Ovary (tissue), 7 donors: ENCODE measurements at regions not wholly inside any gene's neighbourhood (a gene's known extent, or its start where the extent isn't known, plus 50 kb on each side); places are given as distances from the start of the nearest gene placed in this dataset.

Source experiments
- DNase-seq, 5 donors: peaks; one replicate each; pipeline ENCODE4 v3.0.0-alpha.2; 2019 to 2020
- H3K27ac ChIP-seq, 2 donors: fragments of 200-600 bp; one replicate each; pipeline versions ENCODE4 v1.5.1 to v1.8.0; 2019 to 2022
- H3K27me3 ChIP-seq: fragments of 200-600 bp; one replicate; pipeline ENCODE4 v1.8.0; 2022
- H3K36me3 ChIP-seq: fragments of 200-600 bp; sonication (generic); one replicate; pipeline ENCODE4 v1.5.1; 2019
- H3K4me1 ChIP-seq: one replicate; pipeline ENCODE4 v1.8.1; 2013; ENCODE audit warnings: mild to moderate bottlenecking, moderate library complexity; ENCODE audit not compliant: insufficient read depth
- H3K4me3 ChIP-seq: fragments of 200-600 bp; sonication (generic); one replicate; pipeline ENCODE4 v1.5.1; 2017
- H3K9me3 ChIP-seq, 2 donors: fragments of 200-600 bp in 1 of 2; sonication (generic) in 1 of 2; one replicate each; pipeline versions ENCODE4 v1.5.1 to v1.8.1; 2013 to 2019; ENCODE audit warnings: mild to moderate bottlenecking in 1 of 2, moderate library complexity in 1 of 2
- EP300 ChIP-seq: sonication (generic); formaldehyde crosslinking; IDR thresholded peaks from one replicate; pipeline ENCODE4 v1.6.1; 2017; ENCODE audit warnings: antibody characterized with exemption
- POLR2A ChIP-seq: fragments of 450-650 bp; IDR thresholded peaks from one replicate; pipeline ENCODE4 v1.6.1; 2017; ENCODE audit warnings: antibody characterized with exemption, mild to moderate bottlenecking, moderate library complexity
- WGBS, 3 donors: extraction: QIAGEN DNeasy Blood & Tissue Kit in 1 of 3; methylation state at CpG; one replicate each; pipeline versions ENCODE4 v1.1.5 to v1.1.7; 2013 to 2017; 5-methylcytosine and 5-hydroxymethylcytosine counted together
- intact Hi-C, 4 donors: fragments of 100-400 bp; cut with DNase I; formaldehyde crosslinking; loops; one replicate each; pipeline versions ENCODE4 v1.11.0 to v1.15.1; 2022 to 2023
- TF ChIP-seq, protein P1 (sequence below), 3 donors: fragments of 450-650 bp in 2 of 3; fragments of 200-600 bp in 1 of 3; IDR thresholded peaks; one replicate each; pipeline versions ENCODE4 v1.5.1 to v1.8.0; 2016 to 2022; ENCODE audit warnings: antibody characterized with exemption in 3 of 3, mild to moderate bottlenecking in 1 of 3
- donor health status: DM: no; HTN: no; CAD: no; lungs with moderate emphysema.
- donor health status: DM: no; HTN: no; CAD: no.
- donor health status: Bipolar disorder and iron deficiency.
- donor health status: DM: no; HTN: no; CAD: no.
- donor health status: DM: yes; HTN: yes; CAD: no.

GRCh38 chr18:77700051-77700450 is 450.4 kb downstream of the GALR1 start:
- Histone ChIP-seq H3K4me3 (no peak overlapping the region), H3K36me3 (no peaks in the 10 kb centered on the region), H3K9me3 (no peaks in the 10 kb centered on the region), H3K4me1 (no peaks in the 10 kb centered on the region), H3K27ac (no peak overlapping the region), H3K27me3 (no peaks in the 10 kb centered on the region)
- DNase-seq, result no peak
- intact Hi-C loops, result no loop called here
- TF ChIP-seq, protein P1, sequence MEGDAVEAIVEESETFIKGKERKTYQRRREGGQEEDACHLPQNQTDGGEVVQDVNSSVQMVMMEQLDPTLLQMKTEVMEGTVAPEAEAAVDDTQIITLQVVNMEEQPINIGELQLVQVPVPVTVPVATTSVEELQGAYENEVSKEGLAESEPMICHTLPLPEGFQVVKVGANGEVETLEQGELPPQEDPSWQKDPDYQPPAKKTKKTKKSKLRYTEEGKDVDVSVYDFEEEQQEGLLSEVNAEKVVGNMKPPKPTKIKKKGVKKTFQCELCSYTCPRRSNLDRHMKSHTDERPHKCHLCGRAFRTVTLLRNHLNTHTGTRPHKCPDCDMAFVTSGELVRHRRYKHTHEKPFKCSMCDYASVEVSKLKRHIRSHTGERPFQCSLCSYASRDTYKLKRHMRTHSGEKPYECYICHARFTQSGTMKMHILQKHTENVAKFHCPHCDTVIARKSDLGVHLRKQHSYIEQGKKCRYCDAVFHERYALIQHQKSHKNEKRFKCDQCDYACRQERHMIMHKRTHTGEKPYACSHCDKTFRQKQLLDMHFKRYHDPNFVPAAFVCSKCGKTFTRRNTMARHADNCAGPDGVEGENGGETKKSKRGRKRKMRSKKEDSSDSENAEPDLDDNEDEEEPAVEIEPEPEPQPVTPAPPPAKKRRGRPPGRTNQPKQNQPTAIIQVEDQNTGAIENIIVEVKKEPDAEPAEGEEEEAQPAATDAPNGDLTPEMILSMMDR (IDR thresholded peaks at IDR 0.05), result no peak
- TF ChIP-seq EP300 (no peak), POLR2A (no peak)
- WGBS, 3 donors, result 58 to 68% (median 63%) methylated on average over 6 of the region's 6 CpGs

GRCh38 chr18:77701977-77702376 is 452.3 kb downstream of the GALR1 start:
- TF ChIP-seq EP300 (no peak), POLR2A (no peak)
- TF ChIP-seq, protein P1 (IDR thresholded peaks at IDR 0.05), result no peak
- intact Hi-C loops, result no loop called here
- no peak for DNase-seq
- H3K4me1 ChIP-seq, result no peaks in the 10 kb centered on the region
- WGBS, 3 donors, result 88 to 100% (median 90%) methylated on average over 1 of the region's 1 CpG
- no peaks in the 10 kb centered on the region for H3K27me3 ChIP-seq
- no peak overlapping the region for H3K4me3 ChIP-seq
- H3K36me3 ChIP-seq, result no peaks in the 10 kb centered on the region
- no peak overlapping the region for H3K27ac ChIP-seq
- no peaks in the 10 kb centered on the region for H3K9me3 ChIP-seq

DNA sequence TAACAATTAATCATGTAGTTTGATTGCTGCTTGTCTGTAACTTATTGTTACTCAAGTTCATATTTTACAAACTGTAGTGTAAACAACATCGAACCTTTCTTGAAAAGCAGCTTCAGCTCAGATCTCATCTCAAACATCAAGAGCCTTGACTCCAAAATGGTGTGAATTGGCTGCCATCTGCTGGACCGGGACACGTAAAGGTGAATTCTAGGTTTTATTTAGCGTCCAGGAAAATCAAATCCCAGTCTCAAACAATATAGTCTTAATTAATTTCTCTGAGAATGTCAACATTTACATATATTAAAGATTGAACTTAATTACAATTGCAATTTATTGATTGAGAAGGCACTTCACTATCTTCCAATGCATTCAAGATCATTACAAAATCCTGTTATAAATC is 453.0 kb downstream of the GALR1 start:
- no peak for TF ChIP-seq POLR2A
- no peak for TF ChIP-seq EP300
- TF ChIP-seq, protein P1 (IDR thresholded peaks at IDR 0.05), result no peak
- Histone ChIP-seq H3K36me3 (no peaks in the 10 kb centered on the region), H3K4me1 (no peaks in the 10 kb centered on the region), H3K9me3 (no peaks in the 10 kb centered on the region), H3K27ac (no peak overlapping the region), H3K4me3 (no peak overlapping the region), H3K27me3 (no peaks in the 10 kb centered on the region)
- intact Hi-C loops, result no loop called here
- no peak for DNase-seq
- WGBS, 3 donors, result 7 to 22% (median 10%) methylated on average over 4 of the region's 4 CpGs

DNA sequence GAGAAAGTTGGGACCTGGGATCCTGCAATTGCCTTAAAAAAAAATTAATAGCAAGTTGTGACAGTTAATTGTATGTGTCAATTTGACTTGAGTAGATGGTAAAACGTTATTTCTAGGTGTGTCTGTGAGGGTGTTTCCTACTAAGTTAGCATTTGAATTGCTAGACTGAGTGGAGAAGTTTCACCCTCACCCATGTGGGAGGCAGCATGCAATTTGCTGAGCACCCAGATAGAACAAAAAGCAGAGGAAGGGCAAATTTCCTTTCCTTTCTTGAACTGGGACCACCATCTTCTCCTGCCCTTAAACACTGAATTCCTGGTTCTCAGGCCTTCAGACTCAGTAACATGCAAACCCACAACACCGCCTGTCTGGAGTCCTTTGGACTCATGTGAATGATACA is 455.7 kb downstream of the GALR1 start:
- TF ChIP-seq, protein P1 (IDR thresholded peaks at IDR 0.05), result no peak
- TF ChIP-seq POLR2A (no peak), EP300 (no peak)

More for the DNA sequence above, 455.7 kb downstream of the GALR1 start:
- WGBS, 3 donors, result 45 to 55% (median 49%) methylated on average over 2 of the region's 2 CpGs
- Histone ChIP-seq H3K9me3 (no peaks in the 10 kb centered on the region), H3K4me3 (no peak overlapping the region), H3K36me3 (no peaks in the 10 kb centered on the region), H3K4me1 (no peaks in the 10 kb centered on the region), H3K27ac (no peak overlapping the region), H3K27me3 (no peaks in the 10 kb centered on the region)
- DNase-seq, result no peak
- intact Hi-C loops, result no loop called here
